ENCODE measurements at regions not wholly inside any gene's neighbourhood (a gene's known extent, or its start where the extent isn't known, plus 50 kb on each side); places are given as distances from the start of the nearest gene placed in this dataset.

GRCh38 chr5:104699438-104699837 lies 1136.8 kb upstream of the NUDT12 start:
- no peak overlapping the region for H2AFZ ChIP-seq (ENCODE audit: low read length, unreplicated experiment)
- H3K4me3 ChIP-seq (ENCODE audit: low read depth, low read length) = no peak overlapping the region
- H3K4me1 ChIP-seq (ENCODE audit: control insufficient read depth, insufficient read depth, low read length, unreplicated experiment) = no peaks in the 10 kb centered on the region
- no peaks in the 10 kb centered on the region for H3K79me2 ChIP-seq (ENCODE audit: control insufficient read depth, insufficient read depth, low read length, unreplicated experiment)
- H3K36me3 ChIP-seq (ENCODE audit: insufficient read depth, low read length) = no peaks in the 10 kb centered on the region
- H3K27ac ChIP-seq (ENCODE audit: low read depth, low read length) = no peak overlapping the region
- H3K27me3 ChIP-seq (ENCODE audit: insufficient read depth, low read length) = no peaks in the 10 kb centered on the region

- no peaks in the 10 kb centered on the region for H3K27me3 ChIP-seq (ENCODE audit: insufficient read depth, low read length)
- H2AFZ ChIP-seq (ENCODE audit: low read length, unreplicated experiment) = no peak overlapping the region
- no peaks in the 10 kb centered on the region for H3K36me3 ChIP-seq (ENCODE audit: insufficient read depth, low read length)
- no peaks in the 10 kb centered on the region for H3K4me1 ChIP-seq (ENCODE audit: control insufficient read depth, insufficient read depth, low read length, unreplicated experiment)
- H3K27ac ChIP-seq (ENCODE audit: low read depth, low read length) = no peak overlapping the region
- no peaks in the 10 kb centered on the region for H3K79me2 ChIP-seq (ENCODE audit: control insufficient read depth, insufficient read depth, low read length, unreplicated experiment)
- no peak overlapping the region for H3K4me3 ChIP-seq (ENCODE audit: low read depth, low read length)
Observed at GRCh38 chr5:104661256-104661655, 1098.7 kb upstream of the NUDT12 start.

- Histone ChIP-seq H3K36me3 (ENCODE audit: insufficient read depth, low read length) (no peaks in the 10 kb centered on the region), H3K27me3 (ENCODE audit: insufficient read depth, low read length) (no peaks in the 10 kb centered on the region), H3K4me3 (ENCODE audit: low read depth, low read length) (no peak overlapping the region), H3K4me1 (ENCODE audit: control insufficient read depth, insufficient read depth, low read length, unreplicated experiment) (no peaks in the 10 kb centered on the region), H2AFZ (ENCODE audit: low read length, unreplicated experiment) (no peak overlapping the region), H3K27ac (ENCODE audit: low read depth, low read length) (no peak overlapping the region), H3K79me2 (ENCODE audit: control insufficient read depth, insufficient read depth, low read length, unreplicated experiment) (no peaks in the 10 kb centered on the region)
Observed at GRCh38 chr5:104659497-104659896, 1096.9 kb upstream of the NUDT12 start.

- Histone ChIP-seq H3K79me2 (ENCODE audit: control insufficient read depth, insufficient read depth, low read length, unreplicated experiment) (no peaks in the 10 kb centered on the region), H3K27me3 (ENCODE audit: insufficient read depth, low read length) (no peaks in the 10 kb centered on the region), H2AFZ (ENCODE audit: low read length, unreplicated experiment) (no peak overlapping the region), H3K27ac (ENCODE audit: low read depth, low read length) (no peak overlapping the region), H3K4me1 (ENCODE audit: control insufficient read depth, insufficient read depth, low read length, unreplicated experiment) (no peaks in the 10 kb centered on the region), H3K36me3 (ENCODE audit: insufficient read depth, low read length) (no peaks in the 10 kb centered on the region), H3K4me3 (ENCODE audit: low read depth, low read length) (no peak overlapping the region)
Observed at GRCh38 chr5:104652271-104652861, 1089.8 kb upstream of the NUDT12 start.

- no peaks in the 10 kb centered on the region for H3K4me1 ChIP-seq (ENCODE audit: control insufficient read depth, insufficient read depth, low read length, unreplicated experiment)
- no peaks in the 10 kb centered on the region for H3K27me3 ChIP-seq (ENCODE audit: insufficient read depth, low read length)
- H3K27ac ChIP-seq (ENCODE audit: low read depth, low read length) = no peak overlapping the region
Observed at GRCh38 chr5:104650313-104651055, 1087.9 kb upstream of the NUDT12 start.

GRCh38 chr5:104646416-104646815 lies 1083.8 kb upstream of the NUDT12 start:
- H3K36me3 ChIP-seq (ENCODE audit: insufficient read depth, low read length) = no peaks in the 10 kb centered on the region
- no peaks in the 10 kb centered on the region for H3K4me1 ChIP-seq (ENCODE audit: control insufficient read depth, insufficient read depth, low read length, unreplicated experiment)
- H3K27ac ChIP-seq (ENCODE audit: low read depth, low read length) = no peak overlapping the region
- no peaks in the 10 kb centered on the region for H3K27me3 ChIP-seq (ENCODE audit: insufficient read depth, low read length)
- H3K4me3 ChIP-seq (ENCODE audit: low read depth, low read length) = no peak overlapping the region
- no peaks in the 10 kb centered on the region for H3K79me2 ChIP-seq (ENCODE audit: control insufficient read depth, insufficient read depth, low read length, unreplicated experiment)
- H2AFZ ChIP-seq (ENCODE audit: low read length, unreplicated experiment) = no peak overlapping the region

More at GRCh38 chr5:104650313-104651055, 1087.9 kb upstream of the NUDT12 start:
- no peaks in the 10 kb centered on the region for H3K79me2 ChIP-seq (ENCODE audit: control insufficient read depth, insufficient read depth, low read length, unreplicated experiment)
- no peak overlapping the region for H2AFZ ChIP-seq (ENCODE audit: low read length, unreplicated experiment)
- no peaks in the 10 kb centered on the region for H3K36me3 ChIP-seq (ENCODE audit: insufficient read depth, low read length)
- H3K4me3 ChIP-seq (ENCODE audit: low read depth, low read length) = no peak overlapping the region

- Histone ChIP-seq H3K36me3 (ENCODE audit: insufficient read depth, low read length) (no peaks in the 10 kb centered on the region), H3K4me3 (ENCODE audit: low read depth, low read length) (no peak overlapping the region), H3K27me3 (ENCODE audit: insufficient read depth, low read length) (no peaks in the 10 kb centered on the region), H3K27ac (ENCODE audit: low read depth, low read length) (no peak overlapping the region), H2AFZ (ENCODE audit: low read length, unreplicated experiment) (no peak overlapping the region), H3K79me2 (ENCODE audit: control insufficient read depth, insufficient read depth, low read length, unreplicated experiment) (no peaks in the 10 kb centered on the region), H3K4me1 (ENCODE audit: control insufficient read depth, insufficient read depth, low read length, unreplicated experiment) (no peaks in the 10 kb centered on the region)
Observed at GRCh38 chr5:104643320-104643719, 1080.7 kb upstream of the NUDT12 start.

GRCh38 chr5:104635227-104635626 lies 1072.6 kb upstream of the NUDT12 start:
- H3K4me3 ChIP-seq (ENCODE audit: low read depth, low read length) = no peak overlapping the region
- no peak overlapping the region for H3K27ac ChIP-seq (ENCODE audit: low read depth, low read length)
- no peaks in the 10 kb centered on the region for H3K27me3 ChIP-seq (ENCODE audit: insufficient read depth, low read length)
- H3K36me3 ChIP-seq (ENCODE audit: insufficient read depth, low read length) = no peaks in the 10 kb centered on the region
- H3K79me2 ChIP-seq (ENCODE audit: control insufficient read depth, insufficient read depth, low read length, unreplicated experiment) = no peaks in the 10 kb centered on the region
- H2AFZ ChIP-seq (ENCODE audit: low read length, unreplicated experiment) = no peak overlapping the region
- no peaks in the 10 kb centered on the region for H3K4me1 ChIP-seq (ENCODE audit: control insufficient read depth, insufficient read depth, low read length, unreplicated experiment)

GRCh38 chr5:104628911-104629310 lies 1066.3 kb upstream of the NUDT12 start:
- Histone ChIP-seq H3K27me3 (ENCODE audit: insufficient read depth, low read length) (no peaks in the 10 kb centered on the region), H3K36me3 (ENCODE audit: insufficient read depth, low read length) (no peaks in the 10 kb centered on the region), H3K4me3 (ENCODE audit: low read depth, low read length) (no peak overlapping the region), H3K4me1 (ENCODE audit: control insufficient read depth, insufficient read depth, low read length, unreplicated experiment) (no peaks in the 10 kb centered on the region), H3K79me2 (ENCODE audit: control insufficient read depth, insufficient read depth, low read length, unreplicated experiment) (no peaks in the 10 kb centered on the region), H3K27ac (ENCODE audit: low read depth, low read length) (no peak overlapping the region), H2AFZ (ENCODE audit: low read length, unreplicated experiment) (peak overlapping the region; percentile 11)

- Histone ChIP-seq H3K4me3 (ENCODE audit: low read depth, low read length) (no peak overlapping the region), H3K27ac (ENCODE audit: low read depth, low read length) (no peak overlapping the region), H3K36me3 (ENCODE audit: insufficient read depth, low read length) (no peaks in the 10 kb centered on the region), H3K27me3 (ENCODE audit: insufficient read depth, low read length) (no peaks in the 10 kb centered on the region), H3K4me1 (ENCODE audit: control insufficient read depth, insufficient read depth, low read length, unreplicated experiment) (no peaks in the 10 kb centered on the region), H2AFZ (ENCODE audit: low read length, unreplicated experiment) (no peak overlapping the region), H3K79me2 (ENCODE audit: control insufficient read depth, insufficient read depth, low read length, unreplicated experiment) (no peaks in the 10 kb centered on the region)
Observed at GRCh38 chr5:104626122-104626521, 1063.5 kb upstream of the NUDT12 start.

- H2AFZ ChIP-seq (ENCODE audit: low read length, unreplicated experiment) = no peak overlapping the region
- no peaks in the 10 kb centered on the region for H3K36me3 ChIP-seq (ENCODE audit: insufficient read depth, low read length)
- H3K79me2 ChIP-seq (ENCODE audit: control insufficient read depth, insufficient read depth, low read length, unreplicated experiment) = no peaks in the 10 kb centered on the region
- H3K27me3 ChIP-seq (ENCODE audit: insufficient read depth, low read length) = no peaks in the 10 kb centered on the region
- H3K4me3 ChIP-seq (ENCODE audit: low read depth, low read length) = no peak overlapping the region
- H3K27ac ChIP-seq (ENCODE audit: low read depth, low read length) = no peak overlapping the region
- H3K4me1 ChIP-seq (ENCODE audit: control insufficient read depth, insufficient read depth, low read length, unreplicated experiment) = no peaks in the 10 kb centered on the region
Observed at GRCh38 chr5:104612005-104612404, 1049.4 kb upstream of the NUDT12 start.

Data from ACC112 (cell line).